ENCODE measurements at regions not wholly inside any gene's neighbourhood (a gene's known extent, or its start where the extent isn't known, plus 50 kb on each side); places are given as distances from the start of the nearest gene placed in this dataset.

GRCh38 chr6:169831450-169832246 is 80.2 kb downstream of the ERMARD start:
- H3K27ac Mint-ChIP-seq: no peak overlapping the region
- H3K9me3 Mint-ChIP-seq: peaks cover 10% of the 10 kb centered on the region
- DNase-seq (ENCODE audit: low spot score): peak; percentile 91
- CTCF ChIA-PET: interaction anchor here (0.5 to 4.9 kb wide), 84 partner anchors 9 to 716 kb away, joined by 3 to 58 read pairs (median 4); partner anchors contain the start of gene DLL1
- H3K4me1 Mint-ChIP-seq: peaks cover 42% of the 10 kb centered on the region
- ATAC-seq: peak; percentile 84
- peaks cover 5% of the 10 kb centered on the region for H3K36me3 Mint-ChIP-seq
- peak; percentile 97 for TF ChIP-seq GABPB1 (CRISPR knock-in tag; IDR thresholded peaks at IDR 0.05)
- 0 out of 2 replicates have a peak, but pooled peaks have one; percentile 29 for TF ChIP-seq HMGXB4 (CRISPR knock-in tag; IDR thresholded peaks at IDR 0.05)
- TF ChIP-seq, protein P1, sequence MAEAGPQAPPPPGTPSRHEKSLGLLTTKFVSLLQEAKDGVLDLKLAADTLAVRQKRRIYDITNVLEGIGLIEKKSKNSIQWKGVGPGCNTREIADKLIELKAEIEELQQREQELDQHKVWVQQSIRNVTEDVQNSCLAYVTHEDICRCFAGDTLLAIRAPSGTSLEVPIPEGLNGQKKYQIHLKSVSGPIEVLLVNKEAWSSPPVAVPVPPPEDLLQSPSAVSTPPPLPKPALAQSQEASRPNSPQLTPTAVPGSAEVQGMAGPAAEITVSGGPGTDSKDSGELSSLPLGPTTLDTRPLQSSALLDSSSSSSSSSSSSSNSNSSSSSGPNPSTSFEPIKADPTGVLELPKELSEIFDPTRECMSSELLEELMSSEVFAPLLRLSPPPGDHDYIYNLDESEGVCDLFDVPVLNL (CRISPR knock-in tag; IDR thresholded peaks at IDR 0.05; ENCODE audit: borderline replicate concordance, low read depth): no peak
- no peak for TF ChIP-seq CBFB (CRISPR knock-in tag; IDR thresholded peaks at IDR 0.05; ENCODE audit: low read depth)
- no peak for TF ChIP-seq USF2 (CRISPR knock-in tag; IDR thresholded peaks at IDR 0.05)
- peak; percentile 41; the same call in 1 of the 2 replicates for TF ChIP-seq TEAD1 (CRISPR knock-in tag; IDR thresholded peaks at IDR 0.05)
- TF ChIP-seq, protein P2, sequence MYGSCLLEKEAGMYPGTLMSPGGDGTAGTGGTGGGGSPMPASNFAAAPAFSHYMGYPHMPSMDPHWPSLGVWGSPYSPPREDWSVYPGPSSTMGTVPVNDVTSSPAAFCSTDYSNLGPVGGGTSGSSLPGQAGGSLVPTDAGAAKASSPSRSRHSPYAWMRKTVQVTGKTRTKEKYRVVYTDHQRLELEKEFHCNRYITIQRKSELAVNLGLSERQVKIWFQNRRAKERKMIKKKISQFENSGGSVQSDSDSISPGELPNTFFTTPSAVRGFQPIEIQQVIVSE (CRISPR knock-in tag; IDR thresholded peaks at IDR 0.05; ENCODE audit: borderline replicate concordance): no peak
- TF ChIP-seq ZNF138 (CRISPR knock-in tag; conservative IDR thresholded peaks at IDR 0.05): no peak
- no peak for TF ChIP-seq FOXP1 (CRISPR knock-in tag; IDR thresholded peaks at IDR 0.05; ENCODE audit: borderline replicate concordance)
- no peak for TF ChIP-seq ZNF219 (CRISPR knock-in tag; IDR thresholded peaks at IDR 0.05; ENCODE audit: borderline replicate concordance)
- TF ChIP-seq, protein P3, sequence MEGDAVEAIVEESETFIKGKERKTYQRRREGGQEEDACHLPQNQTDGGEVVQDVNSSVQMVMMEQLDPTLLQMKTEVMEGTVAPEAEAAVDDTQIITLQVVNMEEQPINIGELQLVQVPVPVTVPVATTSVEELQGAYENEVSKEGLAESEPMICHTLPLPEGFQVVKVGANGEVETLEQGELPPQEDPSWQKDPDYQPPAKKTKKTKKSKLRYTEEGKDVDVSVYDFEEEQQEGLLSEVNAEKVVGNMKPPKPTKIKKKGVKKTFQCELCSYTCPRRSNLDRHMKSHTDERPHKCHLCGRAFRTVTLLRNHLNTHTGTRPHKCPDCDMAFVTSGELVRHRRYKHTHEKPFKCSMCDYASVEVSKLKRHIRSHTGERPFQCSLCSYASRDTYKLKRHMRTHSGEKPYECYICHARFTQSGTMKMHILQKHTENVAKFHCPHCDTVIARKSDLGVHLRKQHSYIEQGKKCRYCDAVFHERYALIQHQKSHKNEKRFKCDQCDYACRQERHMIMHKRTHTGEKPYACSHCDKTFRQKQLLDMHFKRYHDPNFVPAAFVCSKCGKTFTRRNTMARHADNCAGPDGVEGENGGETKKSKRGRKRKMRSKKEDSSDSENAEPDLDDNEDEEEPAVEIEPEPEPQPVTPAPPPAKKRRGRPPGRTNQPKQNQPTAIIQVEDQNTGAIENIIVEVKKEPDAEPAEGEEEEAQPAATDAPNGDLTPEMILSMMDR (IDR thresholded peaks at IDR 0.05): peak; percentile 97
- 0 out of 2 replicates have a peak, but pooled peaks have one; percentile 46 for TF ChIP-seq KAT7 (CRISPR knock-in tag; IDR thresholded peaks at IDR 0.05; ENCODE audit: borderline replicate concordance)
- TF ChIP-seq NR3C1 (CRISPR knock-in tag; conservative IDR thresholded peaks at IDR 0.05; ENCODE audit: low read depth): no peak
- TF ChIP-seq MXD4 (CRISPR knock-in tag; IDR thresholded peaks at IDR 0.05; ENCODE audit: borderline replicate concordance): no peak
- no peak overlapping the region for H3K4me3 Mint-ChIP-seq
- POLR2A ChIA-PET: no interaction called here
- peaks cover 13% of the 10 kb centered on the region for H3K27me3 Mint-ChIP-seq (ENCODE audit: low read depth)

All from WTC11 (cell line).